GM12878 (cell line): ENCODE measurements at regions not wholly inside any gene's neighbourhood (a gene's known extent, or its start where the extent isn't known, plus 50 kb on each side); places are given as distances from the start of the nearest gene placed in this dataset.

ENCODE experiments used
- ATAC-seq: fragments of 200-7000 bp; cut with Tn5 transposase; 3 replicates; pipeline ENCODE4 v1.9.1; 2020; ENCODE audit warnings: mild to moderate bottlenecking, moderate library complexity
- BruUV-seq: library from RNA; stranded (reverse); fragments of 400-500 nt; replicated peaks from 2 replicates; lab custom pipeline; 2021; lab: Mats Ljungman, UMichigan
- CTCF ChIA-PET: fragments of 300-600 bp; sonication (Branson Sonifier 250); formaldehyde crosslinking; extraction: SDS; loops from one replicate; lab custom pipeline; 2021; ENCODE audit warnings: inconsistent platforms; lab: Yijun Ruan, JAX
- POLR2A ChIA-PET: fragments of 350-600 bp; formaldehyde crosslinking; extraction: SDS; loops from one replicate; lab custom pipeline; 2021; ENCODE audit warnings: inconsistent platforms; lab: Charles Lee
- RAD21 ChIA-PET: fragments of 300-600 bp; sonication (Branson Sonifier 250); formaldehyde crosslinking; loops from one replicate; lab custom pipeline; 2023; ENCODE audit warnings: antibody characterized with exemption; ENCODE audit not compliant: unreplicated experiment; lab: Charles Lee
- SMC1A ChIA-PET: fragments of 300-600 bp; sonication (Branson Sonifier 250); formaldehyde crosslinking; loops from one replicate; lab custom pipeline; 2023; ENCODE audit not compliant: unreplicated experiment, uncharacterized antibody; lab: Charles Lee
- DNase-seq: peaks from one replicate; pipeline ENCODE4 v3.0.0-alpha.2; 2011; ENCODE audit warnings: low read depth, low spot score
- FAIRE-seq: peaks from 3 replicates; lab custom pipeline; 2011; peaks lifted over from hg19 to GRCh38; lab: Jason Lieb, UNC
- H2AFZ ChIP-seq: 2 replicates; pipeline ENCODE4 v1.6.0; 2011; ENCODE audit warnings: low read depth, low read length, control low read depth; ENCODE audit not compliant: control insufficient read depth
- H3K27ac ChIP-seq: 2 replicates; pipeline ENCODE4 v1.5.1; 2011; ENCODE audit warnings: control low read depth; ENCODE audit not compliant: control insufficient read depth, insufficient read depth
- H3K27me3 ChIP-seq, 2 experiments: replicated peaks in 1 of 2; 2 replicates each; pipeline versions ENCODE4 v1.6.0 to v1.6.1; 2011; ENCODE audit warnings: low read length in 1 of 2; ENCODE audit not compliant: control insufficient read depth in 2 of 2, insufficient read depth in 2 of 2
- H3K36me3 ChIP-seq, 2 experiments: 2 replicates each; pipeline ENCODE4 v1.5.1; 2011; ENCODE audit warnings: low read length in 1 of 2; ENCODE audit not compliant: control insufficient read depth in 2 of 2, insufficient read depth in 2 of 2
- H3K4me1 ChIP-seq: 2 replicates; pipeline ENCODE4 v1.6.1; 2011; ENCODE audit warnings: mild to moderate bottlenecking, low read length, moderate library complexity, mixed read lengths; ENCODE audit not compliant: control insufficient read depth, insufficient read depth
- H3K4me2 ChIP-seq: 2 replicates; pipeline ENCODE4 v1.6.0; 2011; ENCODE audit warnings: control low read depth; ENCODE audit not compliant: control insufficient read depth, insufficient read depth
- H3K4me3 ChIP-seq: fragments of 200-600 bp; sonication (generic); 2 replicates; pipeline ENCODE4 v1.5.1; 2016
- H3K79me2 ChIP-seq: 2 replicates; pipeline ENCODE4 v1.6.0; 2011; ENCODE audit warnings: low read length; ENCODE audit not compliant: control insufficient read depth, insufficient read depth
- H3K9ac ChIP-seq: 2 replicates; pipeline ENCODE4 v1.8.0; 2011; ENCODE audit warnings: low read length, control low read depth, mixed read lengths; ENCODE audit not compliant: control insufficient read depth, insufficient read depth
- H3K9me3 ChIP-seq: replicated peaks from 3 replicates; pipeline ENCODE4 v1.5.1; 2011; ENCODE audit warnings: mild to moderate bottlenecking, low read length; ENCODE audit not compliant: control insufficient read depth, insufficient read depth
- H4K20me1 ChIP-seq: 2 replicates; pipeline ENCODE4 v1.6.0; 2011; ENCODE audit not compliant: control insufficient read depth, insufficient read depth
- IKZF1 ChIP-seq: fragments of 450-650 bp; conservative IDR thresholded peaks from 2 replicates; pipeline ENCODE4 v1.6.1; 2017; ENCODE audit warnings: antibody characterized with exemption, mild to moderate bottlenecking
- NFXL1 ChIP-seq: fragments of 450-650 bp; IDR thresholded peaks from 2 replicates; pipeline ENCODE4 v1.6.1; 2017; ENCODE audit warnings: antibody characterized with exemption, mild to moderate bottlenecking, borderline replicate concordance
- POLR2A ChIP-seq: IDR thresholded peaks from 2 replicates; pipeline ENCODE4 v1.6.1; 2011; ENCODE audit warnings: low read depth, mild to moderate bottlenecking, low read length
- SMARCA5 ChIP-seq: fragments of 450-650 bp; IDR thresholded peaks from 2 replicates; pipeline ENCODE4 v1.6.1; 2017; ENCODE audit warnings: mild to moderate bottlenecking
- STAT3 ChIP-seq: IDR thresholded peaks from 2 replicates; pipeline ENCODE4 v1.6.1; 2011; ENCODE audit warnings: low read depth, low read length, improper control_type of control experiment
- TCF3 ChIP-seq: IDR thresholded peaks from 2 replicates; pipeline ENCODE4 v1.6.1; 2012; ENCODE audit warnings: low read depth, mild to moderate bottlenecking, low read length, borderline replicate concordance; ENCODE audit not compliant: insufficient read depth
- YY1 ChIP-seq: IDR thresholded peaks from 2 replicates; pipeline ENCODE4 v1.6.1; 2011; ENCODE audit warnings: low read depth, mild to moderate bottlenecking, low read length
- ZNF274 ChIP-seq: IDR thresholded peaks from one replicate; pipeline ENCODE4 v1.8.0; 2011; ENCODE audit not compliant: insufficient read length, insufficient read depth
- WGBS: methylation state at CpG from one replicate; pipeline ENCODE4 v1.1.6; 2016; ENCODE audit warnings: low lambda C conversion rate; ENCODE audit not compliant: insufficient replicate concordance, insufficient coverage; ENCODE audit errors: missing lambda C conversion rate; 5-methylcytosine and 5-hydroxymethylcytosine counted together
- in situ Hi-C: fragments of 300-500 bp; cut with MboI; formaldehyde crosslinking; loops from 9 replicates; pipeline ENCODE4 v1.14.3; 2018; ENCODE audit warnings: mixed read lengths
- intact Hi-C: fragments of 100-400 bp; cut with micrococcal nuclease; formaldehyde crosslinking; loops from one replicate; pipeline ENCODE4 v1.14.2; 2022; ENCODE audit not compliant: unreplicated experiment
- TF ChIP-seq, protein P1 (sequence below): fragments of 450-650 bp; IDR thresholded peaks from 2 replicates; pipeline ENCODE4 v1.6.1; 2017; ENCODE audit warnings: borderline replicate concordance

DNA sequence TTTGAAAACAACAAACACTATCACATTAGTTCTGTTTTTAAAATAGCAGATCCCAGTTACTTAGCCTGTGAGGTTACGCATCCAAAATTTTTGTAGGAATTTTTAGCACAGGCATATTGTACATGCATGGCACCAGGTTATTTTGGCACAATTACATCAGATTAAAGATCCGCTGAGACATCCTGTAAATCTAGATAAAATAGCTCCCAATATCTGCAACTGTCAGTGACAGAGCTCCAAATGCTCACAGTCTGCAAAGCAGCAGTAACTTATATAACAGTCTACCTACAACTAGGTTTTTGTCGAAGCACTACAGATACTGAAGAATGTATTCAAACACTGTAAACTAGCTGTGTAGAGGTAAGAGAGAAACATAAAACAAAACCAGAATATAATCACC lies 200.7 kb upstream of the KCNH7 start:
- TF ChIP-seq TCF3 (no peak), SMARCA5 (no peak), IKZF1 (no peak), ZNF274 (no peak), YY1 (no peak), POLR2A (no peak), STAT3 (no peak), NFXL1 (no peak)
- TF ChIP-seq, protein P1, sequence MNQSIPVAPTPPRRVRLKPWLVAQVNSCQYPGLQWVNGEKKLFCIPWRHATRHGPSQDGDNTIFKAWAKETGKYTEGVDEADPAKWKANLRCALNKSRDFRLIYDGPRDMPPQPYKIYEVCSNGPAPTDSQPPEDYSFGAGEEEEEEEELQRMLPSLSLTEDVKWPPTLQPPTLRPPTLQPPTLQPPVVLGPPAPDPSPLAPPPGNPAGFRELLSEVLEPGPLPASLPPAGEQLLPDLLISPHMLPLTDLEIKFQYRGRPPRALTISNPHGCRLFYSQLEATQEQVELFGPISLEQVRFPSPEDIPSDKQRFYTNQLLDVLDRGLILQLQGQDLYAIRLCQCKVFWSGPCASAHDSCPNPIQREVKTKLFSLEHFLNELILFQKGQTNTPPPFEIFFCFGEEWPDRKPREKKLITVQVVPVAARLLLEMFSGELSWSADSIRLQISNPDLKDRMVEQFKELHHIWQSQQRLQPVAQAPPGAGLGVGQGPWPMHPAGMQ, result no peak
- H3K9me3 ChIP-seq, result no peaks in the 10 kb centered on the region
- no peaks in the 10 kb centered on the region for H3K4me1 ChIP-seq
- ATAC-seq, result no peak
- FAIRE-seq, result no peak
- intact Hi-C loops (no loop called here), in situ Hi-C loops (no loop called here)
- RAD21 ChIA-PET, result interaction anchor here (0.8 to 1.6 kb wide), 3 partner anchors 17 to 95 kb away, joined by 3 read pairs; no protein-coding TSS in a partner anchor
- CTCF ChIA-PET, result interaction anchor here (0.6 kb wide), 1 partner anchor 38 kb away, joined by 4 read pairs; no protein-coding TSS in a partner anchor
- no peaks in the 10 kb centered on the region for H4K20me1 ChIP-seq
- DNase-seq, result no peak
- no peaks in the 10 kb centered on the region for H3K79me2 ChIP-seq
- H3K4me2 ChIP-seq, result no peak overlapping the region
- WGBS, result 14% methylated on average over 3 of the region's 3 CpGs
- BruUV-seq, result no TSS peak
- H3K36me3 ChIP-seq, result no peaks in the 10 kb centered on the region
- H3K9ac ChIP-seq, result no peak overlapping the region
- H2AFZ ChIP-seq, result no peak overlapping the region
- no peak overlapping the region for H3K4me3 ChIP-seq
- no peak overlapping the region for H3K27ac ChIP-seq
- POLR2A ChIA-PET, result no interaction called here
- no peaks in the 10 kb centered on the region for H3K27me3 ChIP-seq
- SMC1A ChIA-PET, result no interaction called here
